Tibial nerve (tissue), 4 donors: ENCODE measurements at regions not wholly inside any gene's neighbourhood (a gene's known extent, or its start where the extent isn't known, plus 50 kb on each side); places are given as distances from the start of the nearest gene placed in this dataset.

Source experiments
- CTCF ChIP-seq, 5 experiments: fragments of 200-600 bp in 3 of 5; fragments of 450-650 bp in 2 of 5; sonication (generic) in 3 of 5; IDR thresholded peaks; one replicate each; pipeline ENCODE4 v1.5.1; 2016 to 2019; ENCODE audit warnings: antibody characterized with exemption in 5 of 5, mild to moderate bottlenecking in 3 of 5, moderate library complexity in 2 of 5
- EP300 ChIP-seq, 2 donors: sonication (generic); formaldehyde crosslinking; IDR thresholded peaks; one replicate each; pipeline ENCODE4 v1.6.1; 2017; ENCODE audit warnings: antibody characterized with exemption in 2 of 2, mild to moderate bottlenecking in 1 of 2
- POLR2A ChIP-seq, 2 donors: fragments of 450-650 bp; IDR thresholded peaks; one replicate each; pipeline ENCODE4 v1.6.1; 2017; ENCODE audit warnings: antibody characterized with exemption in 2 of 2, mild to moderate bottlenecking in 2 of 2, moderate library complexity in 2 of 2

- TF ChIP-seq CTCF (IDR thresholded peaks at IDR 0.05): no peak
- TF ChIP-seq EP300 (IDR thresholded peaks at IDR 0.05): no peak
- TF ChIP-seq POLR2A (IDR thresholded peaks at IDR 0.05): no peak
These were observed 1009.8 kb upstream of the SLIT2 start for GRCh38 chr4:19241895-19242294.
